ENCODE measurements at regions not wholly inside any gene's neighbourhood (a gene's known extent, or its start where the extent isn't known, plus 50 kb on each side); places are given as distances from the start of the nearest gene placed in this dataset.
"Not testable (repeated sequence)": the region's sequence is repeated elsewhere in the genome, so short reads cannot be mapped to it uniquely, and the experiment has no call there.

GRCh38 chr6:50962213-50962759, 143.6 kb downstream of the TFAP2B start:
- DNase-seq, result no peak

GRCh38 chr6:50963952-50964351, 145.3 kb downstream of the TFAP2B start:
- DNase-seq, result no peak

- DNase-seq, result no peak
These were observed 146.8 kb downstream of the TFAP2B start for GRCh38 chr6:50965495-50965894.

- no peak for DNase-seq
These were observed 147.9 kb downstream of the TFAP2B start for GRCh38 chr6:50966532-50966931.

- DNase-seq, result no peak
These were observed 148.3 kb downstream of the TFAP2B start for GRCh38 chr6:50966986-50967385.

GRCh38 chr6:50968246-50968645, 149.6 kb downstream of the TFAP2B start:
- not testable (repeated sequence) for DNase-seq

- no peak for DNase-seq
These were observed 152.2 kb downstream of the TFAP2B start for GRCh38 chr6:50970908-50971307.

- no peak for DNase-seq
These were observed 154.8 kb downstream of the TFAP2B start for GRCh38 chr6:50973464-50973863.

- no peak for DNase-seq
These were observed 155.6 kb downstream of the TFAP2B start for GRCh38 chr6:50974319-50974718.

GRCh38 chr6:50975216-50975615, 156.5 kb downstream of the TFAP2B start:
- no peak for DNase-seq

- DNase-seq, result no peak
These were observed 158.2 kb downstream of the TFAP2B start for GRCh38 chr6:50976907-50977306.

GRCh38 chr6:50977796-50978195, 159.1 kb downstream of the TFAP2B start:
- no peak for DNase-seq

- DNase-seq, result no peak
These were observed 159.9 kb downstream of the TFAP2B start for GRCh38 chr6:50978380-50979170.

- DNase-seq, result no peak
These were observed 160.5 kb downstream of the TFAP2B start for GRCh38 chr6:50979171-50979525.

GRCh38 chr6:50984135-50984534, 165.5 kb downstream of the TFAP2B start:
- no peak for DNase-seq

- no peak for DNase-seq
These were observed 167.6 kb downstream of the TFAP2B start for GRCh38 chr6:50986319-50986718.

- DNase-seq, result no peak
These were observed 170.5 kb downstream of the TFAP2B start for GRCh38 chr6:50989123-50989522.

GRCh38 chr6:50990750-50991446, 172.2 kb downstream of the TFAP2B start:
- DNase-seq, result no peak

GRCh38 chr6:50992232-50992631, 173.6 kb downstream of the TFAP2B start:
- DNase-seq, result no peak

GRCh38 chr6:50992704-50993625, 174.3 kb downstream of the TFAP2B start:
- DNase-seq, result no peak

- no peak for DNase-seq
These were observed 175.5 kb downstream of the TFAP2B start for GRCh38 chr6:50993941-50994720.

- DNase-seq, result no peak
These were observed 176.4 kb downstream of the TFAP2B start for GRCh38 chr6:50995036-50995435.
